22Rv1 (cell line): ENCODE measurements at regions not wholly inside any gene's neighbourhood (a gene's known extent, or its start where the extent isn't known, plus 50 kb on each side); places are given as distances from the start of the nearest gene placed in this dataset.
"Not testable (repeated sequence)": the region's sequence is repeated elsewhere in the genome, so short reads cannot be mapped to it uniquely, and the experiment has no call there.

Experiments used
- H3K27ac ChIP-seq: fragments of 450-650 bp; 2 replicates; pipeline ENCODE4 v1.5.1; 2017
- CTCF ChIP-seq: fragments of 450-650 bp; IDR thresholded peaks from 2 replicates; pipeline ENCODE4 v1.5.1; 2017; ENCODE audit warnings: mild to moderate bottlenecking
- ZFX ChIP-seq: fragments of 450-650 bp; IDR thresholded peaks from 2 replicates; pipeline ENCODE4 v1.6.1; 2017; ENCODE audit warnings: antibody characterized with exemption, borderline replicate concordance

GRCh38 chr14:44742202-44742601 lies 219.5 kb downstream of the KLHL28 start:
- TF ChIP-seq CTCF = no peak
- no peak for TF ChIP-seq ZFX
- no peak overlapping the region for H3K27ac ChIP-seq

GRCh38 chr14:44741431-44741830 lies 220.3 kb downstream of the KLHL28 start:
- TF ChIP-seq ZFX (no peak), CTCF (no peak)
- no peak overlapping the region for H3K27ac ChIP-seq

GRCh38 chr14:44736326-44736725 lies 225.4 kb downstream of the KLHL28 start:
- no peak for TF ChIP-seq ZFX
- no peak for TF ChIP-seq CTCF
- no peak overlapping the region for H3K27ac ChIP-seq

- no peak overlapping the region for H3K27ac ChIP-seq
- no peak for TF ChIP-seq ZFX
- TF ChIP-seq CTCF = no peak
Observed at GRCh38 chr14:44732144-44732543, 225.1 kb upstream of the FSCB start.

GRCh38 chr14:44730860-44731259 lies 223.8 kb upstream of the FSCB start:
- TF ChIP-seq ZFX (no peak), CTCF (no peak)
- no peak overlapping the region for H3K27ac ChIP-seq

- not testable (repeated sequence) for H3K27ac ChIP-seq
Observed at GRCh38 chr14:44721395-44721794, 214.3 kb upstream of the FSCB start.

- no peak overlapping the region for H3K27ac ChIP-seq
- TF ChIP-seq CTCF = no peak
- no peak for TF ChIP-seq ZFX
Observed at GRCh38 chr14:44720707-44721106, 213.6 kb upstream of the FSCB start.

- TF ChIP-seq ZFX (no peak), CTCF (no peak)
- H3K27ac ChIP-seq = no peak overlapping the region
Observed at GRCh38 chr14:44712024-44712815, 205.1 kb upstream of the FSCB start.
